Kidney epithelial cell (primary cell): ENCODE measurements at regions not wholly inside any gene's neighbourhood (a gene's known extent, or its start where the extent isn't known, plus 50 kb on each side); places are given as distances from the start of the nearest gene placed in this dataset.

Source experiments
- DNase-seq: peaks from one replicate; pipeline ENCODE4 v3.0.0-alpha.2; 2010; ENCODE audit warnings: low read depth
- H3K27me3 ChIP-seq: 2 replicates; pipeline ENCODE4 v1.6.0; 2011; ENCODE audit warnings: low read length; ENCODE audit not compliant: control insufficient read depth, insufficient read depth
- H3K36me3 ChIP-seq: 2 replicates; pipeline ENCODE4 v1.5.1; 2011; ENCODE audit warnings: low read length; ENCODE audit not compliant: control insufficient read depth, insufficient read depth
- H3K4me3 ChIP-seq: 2 replicates; pipeline ENCODE4 v1.5.1; 2011; ENCODE audit warnings: low read depth, mild to moderate bottlenecking, control low read depth, low read length
- CTCF ChIP-seq: IDR thresholded peaks from 2 replicates; pipeline ENCODE4 v1.5.1; 2011; ENCODE audit warnings: mild to moderate bottlenecking, moderate library complexity, low read length, control low read depth, inconsistent platforms; ENCODE audit not compliant: insufficient read depth, poor library complexity, severe bottlenecking

GRCh38 chr6:140641412-140641811 lies 1267.0 kb upstream of the CITED2 start:
- H3K27me3 ChIP-seq: no peaks in the 10 kb centered on the region
- H3K36me3 ChIP-seq: no peaks in the 10 kb centered on the region
- no peak for TF ChIP-seq CTCF
- DNase-seq: no peak
- no peak overlapping the region for H3K4me3 ChIP-seq

- no peaks in the 10 kb centered on the region for H3K27me3 ChIP-seq
- no peak overlapping the region for H3K4me3 ChIP-seq
- no peak for DNase-seq
- no peaks in the 10 kb centered on the region for H3K36me3 ChIP-seq
- no peak for TF ChIP-seq CTCF
Measured at GRCh38 chr6:140636908-140637402, 1262.5 kb upstream of the CITED2 start.

- no peak for TF ChIP-seq CTCF
- Histone ChIP-seq H3K4me3 (no peak overlapping the region), H3K27me3 (no peaks in the 10 kb centered on the region), H3K36me3 (no peaks in the 10 kb centered on the region)
- DNase-seq: no peak
Measured at GRCh38 chr6:140636271-140636907, 1261.9 kb upstream of the CITED2 start.

- H3K4me3 ChIP-seq: no peak overlapping the region
- no peak for DNase-seq
- no peaks in the 10 kb centered on the region for H3K27me3 ChIP-seq
- no peaks in the 10 kb centered on the region for H3K36me3 ChIP-seq
- no peak for TF ChIP-seq CTCF
Measured at GRCh38 chr6:140627002-140627401, 1252.6 kb upstream of the CITED2 start.

- Histone ChIP-seq H3K4me3 (no peak overlapping the region), H3K36me3 (no peaks in the 10 kb centered on the region), H3K27me3 (no peaks in the 10 kb centered on the region)
- DNase-seq: no peak
- no peak for TF ChIP-seq CTCF
Measured at GRCh38 chr6:140623498-140623897, 1249.0 kb upstream of the CITED2 start.

GRCh38 chr6:140620496-140620895 lies 1246.0 kb upstream of the CITED2 start:
- Histone ChIP-seq H3K36me3 (no peaks in the 10 kb centered on the region), H3K27me3 (no peaks in the 10 kb centered on the region), H3K4me3 (no peak overlapping the region)
- no peak for DNase-seq
- no peak for TF ChIP-seq CTCF
